Activated CD8-positive, alpha-beta T cell treated with anti-CD3 and anti-CD28 coated beads, Interleukin-2, amount 10 ng/mL, durations not matched to agents 7 days and 5 days (primary cell): ENCODE measurements at regions not wholly inside any gene's neighbourhood (a gene's known extent, or its start where the extent isn't known, plus 50 kb on each side); places are given as distances from the start of the nearest gene placed in this dataset.

ENCODE experiments used
- ATAC-seq: fragments of 150-1000 bp; cut with Tn5 transposase; one replicate; pipeline ENCODE4 v1.10.0; 2021; ENCODE audit warnings: moderate library complexity
- CTCF ChIA-PET: fragments of 350-600 bp; sonication (Branson Sonifier 250); formaldehyde crosslinking; loops from one replicate; lab custom pipeline; 2021; ENCODE audit warnings: antibody characterized with exemption; lab: Charles Lee
- POLR2A ChIA-PET: fragments of 350-600 bp; sonication (Branson Sonifier 250); formaldehyde crosslinking; loops from one replicate; lab custom pipeline; 2021; ENCODE audit warnings: antibody characterized with exemption; lab: Charles Lee
- DNase-seq: peaks from one replicate; pipeline ENCODE4 v3.0.0-alpha.2; 2020
- H3K27ac Mint-ChIP-seq: one replicate; pipeline ENCODE4 v1.8.0; 2021; ENCODE audit warnings: mild to moderate bottlenecking, mixed read lengths
- H3K27me3 Mint-ChIP-seq: one replicate; pipeline ENCODE4 v1.8.0; 2021; ENCODE audit warnings: low read depth, mixed read lengths
- H3K36me3 Mint-ChIP-seq: one replicate; pipeline ENCODE4 v1.8.0; 2021; ENCODE audit warnings: low read depth, mixed read lengths
- H3K4me1 Mint-ChIP-seq: one replicate; pipeline ENCODE4 v1.8.0; 2021; ENCODE audit warnings: low read depth, mixed read lengths
- H3K4me3 Mint-ChIP-seq: one replicate; pipeline ENCODE4 v1.8.0; 2021; ENCODE audit warnings: mild to moderate bottlenecking, mixed read lengths
- H3K9me3 Mint-ChIP-seq: one replicate; pipeline ENCODE4 v1.8.0; 2022; ENCODE audit warnings: mixed read lengths; ENCODE audit not compliant: insufficient read depth

DNA sequence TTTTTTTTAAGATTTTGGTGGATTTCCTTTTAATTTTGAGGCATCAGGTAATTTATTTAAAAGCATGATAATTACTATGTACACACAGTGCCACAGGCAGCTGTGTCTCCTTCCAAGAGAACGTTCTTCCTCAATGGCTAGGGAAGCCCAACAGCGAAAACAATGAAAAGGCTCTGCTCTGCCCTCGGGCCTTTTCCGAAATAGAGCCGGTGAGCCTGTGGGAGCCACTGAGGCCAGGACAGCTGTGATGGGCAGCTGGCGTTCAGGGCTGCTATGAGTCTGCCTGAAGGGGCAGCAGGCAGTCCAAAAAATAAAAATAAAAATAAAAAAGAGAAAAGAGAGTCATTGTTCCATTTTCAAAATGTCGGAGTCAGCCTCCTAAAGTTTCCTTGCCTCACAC, 443.8 kb downstream of the KIF16B start:
- Mint-ChIP-seq H3K4me3 (no peak overlapping the region), H3K4me1 (no peaks in the 10 kb centered on the region), H3K9me3 (no peaks in the 10 kb centered on the region), H3K36me3 (no peaks in the 10 kb centered on the region), H3K27me3 (no peaks in the 10 kb centered on the region), H3K27ac (no peak overlapping the region)
- ChIA-PET CTCF (no interaction called here), POLR2A (no interaction called here)
- ATAC-seq: no peak
- no peak for DNase-seq

DNA sequence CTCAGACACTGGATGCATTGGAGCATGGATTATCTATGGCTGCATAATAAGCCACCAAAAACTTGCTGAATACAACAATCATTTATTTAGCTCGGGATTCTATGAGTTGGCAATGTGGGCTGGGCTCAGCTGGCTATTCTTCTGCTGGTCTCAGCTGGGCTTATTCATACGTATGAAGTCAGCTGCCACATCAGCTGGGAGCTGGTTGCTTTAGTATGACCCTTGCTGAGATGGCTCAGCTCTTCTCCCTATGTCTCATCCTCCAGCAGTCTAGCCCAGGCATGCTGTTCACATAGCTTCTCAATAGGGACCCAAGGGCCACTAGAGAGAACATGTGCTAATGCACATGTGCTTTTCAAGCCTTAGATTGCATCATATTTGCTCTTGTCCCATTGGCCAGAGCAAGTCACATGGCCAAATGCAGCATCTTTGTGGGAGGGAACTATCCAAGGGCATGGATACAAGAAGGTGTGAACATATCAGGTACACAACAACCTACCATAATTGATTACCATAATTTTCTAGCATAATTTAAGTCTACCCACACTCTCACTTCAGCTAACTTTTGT, 444.6 kb downstream of the KIF16B start:
- ChIA-PET CTCF (no interaction called here), POLR2A (no interaction called here)
- Mint-ChIP-seq H3K9me3 (no peaks in the 10 kb centered on the region), H3K4me1 (no peaks in the 10 kb centered on the region), H3K4me3 (no peak overlapping the region), H3K27me3 (no peaks in the 10 kb centered on the region), H3K36me3 (no peaks in the 10 kb centered on the region), H3K27ac (no peak overlapping the region)
- DNase-seq (no peak), ATAC-seq (no peak)

DNA sequence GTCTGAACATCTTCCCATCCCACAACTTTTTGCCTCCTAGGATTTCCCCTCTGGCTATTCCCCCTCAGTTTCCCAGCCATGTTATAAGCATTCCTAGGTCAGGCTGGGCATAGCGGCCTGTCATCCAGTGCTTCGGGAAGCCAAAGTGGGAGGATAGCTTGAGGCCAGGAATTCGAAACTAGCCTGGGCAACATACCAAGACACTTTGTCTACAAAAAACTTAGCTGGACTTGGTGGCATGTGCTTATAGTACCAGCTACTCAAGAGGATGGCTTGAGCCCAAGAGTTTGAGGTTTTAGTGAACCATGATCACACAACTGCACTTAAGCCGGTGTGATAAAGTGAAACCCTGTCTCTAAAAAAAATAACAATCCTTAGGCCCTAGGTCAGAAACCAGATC, 447.4 kb downstream of the KIF16B start:
- Mint-ChIP-seq H3K9me3 (no peaks in the 10 kb centered on the region), H3K4me1 (no peaks in the 10 kb centered on the region), H3K36me3 (no peaks in the 10 kb centered on the region), H3K27me3 (no peaks in the 10 kb centered on the region), H3K4me3 (no peak overlapping the region), H3K27ac (no peak overlapping the region)
- ATAC-seq (no peak), DNase-seq (no peak)
- ChIA-PET POLR2A (no interaction called here), CTCF (no interaction called here)

DNA sequence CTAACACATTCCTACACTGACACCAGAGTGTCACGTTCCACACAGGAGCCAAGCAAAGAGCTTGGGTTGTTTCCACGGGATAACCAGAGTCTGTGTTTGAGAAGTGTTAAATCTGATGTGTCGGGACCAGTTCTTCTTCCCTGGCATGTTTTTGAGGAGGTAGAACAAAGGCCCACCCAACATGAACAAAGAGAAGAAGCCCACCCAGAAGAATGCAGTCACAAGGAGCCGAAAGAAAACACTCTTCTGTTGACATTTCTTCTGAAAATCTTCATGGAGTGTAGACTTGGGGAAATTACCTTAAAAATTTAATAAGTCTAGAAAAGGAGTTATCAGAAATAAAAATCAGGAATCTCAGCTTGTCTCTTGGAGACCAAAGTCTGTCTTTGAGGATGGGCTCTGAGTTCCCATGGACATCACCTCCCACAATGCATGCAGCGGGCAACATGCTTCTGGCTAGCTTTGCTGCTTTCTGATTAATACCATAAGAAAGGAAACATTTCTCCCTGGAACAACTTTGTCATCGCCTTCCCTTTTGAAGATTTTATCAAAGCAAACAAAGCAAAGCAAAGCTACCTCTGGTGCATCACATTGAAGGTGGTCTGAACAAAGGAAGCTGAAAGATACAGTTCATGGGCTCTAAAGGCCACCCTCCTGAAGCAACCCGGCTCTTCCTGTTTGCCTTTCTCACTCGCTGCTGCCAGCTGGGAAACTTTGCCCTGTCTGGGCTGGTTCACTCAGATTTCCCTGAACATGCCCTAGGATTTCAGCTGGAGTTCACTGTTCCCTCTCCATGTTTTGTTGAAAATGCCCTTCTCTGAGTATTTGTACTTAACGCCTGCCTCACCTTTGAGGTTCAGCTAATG, 448.1 kb downstream of the KIF16B start:
- Mint-ChIP-seq H3K27me3 (no peaks in the 10 kb centered on the region), H3K9me3 (peaks cover under 1% of the 10 kb centered on the region), H3K4me3 (no peak overlapping the region), H3K27ac (no peak overlapping the region), H3K36me3 (no peaks in the 10 kb centered on the region), H3K4me1 (no peaks in the 10 kb centered on the region)
- CTCF ChIA-PET: no interaction called here
- no peak for ATAC-seq
- POLR2A ChIA-PET: no interaction called here
- DNase-seq: no peak

DNA sequence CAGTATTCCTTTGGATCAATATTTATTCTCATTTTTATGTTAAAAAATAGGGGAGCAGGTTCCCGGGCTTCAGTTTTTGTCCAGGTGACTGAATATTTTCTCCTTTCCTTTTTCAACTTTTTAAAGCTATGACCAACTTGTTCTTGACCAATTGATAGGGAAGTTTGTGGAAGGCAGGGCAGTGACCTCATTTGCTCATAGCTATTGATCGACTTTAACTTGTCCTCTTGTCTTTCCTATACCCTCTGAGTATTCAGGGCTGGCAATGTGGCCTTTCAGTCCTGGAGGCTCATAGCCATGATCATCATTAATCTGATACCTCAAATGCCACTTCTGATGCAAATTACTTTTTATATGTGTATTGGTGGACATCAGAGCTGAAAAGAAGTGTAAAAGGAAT, 448.8 kb downstream of the KIF16B start:
- no peak overlapping the region for H3K4me3 Mint-ChIP-seq
- H3K27ac Mint-ChIP-seq: no peak overlapping the region
- ATAC-seq: no peak
- H3K4me1 Mint-ChIP-seq: no peaks in the 10 kb centered on the region
- DNase-seq: no peak
- peaks cover 4% of the 10 kb centered on the region for H3K9me3 Mint-ChIP-seq
- ChIA-PET POLR2A (no interaction called here), CTCF (no interaction called here)
- no peaks in the 10 kb centered on the region for H3K27me3 Mint-ChIP-seq
- H3K36me3 Mint-ChIP-seq: no peaks in the 10 kb centered on the region

DNA sequence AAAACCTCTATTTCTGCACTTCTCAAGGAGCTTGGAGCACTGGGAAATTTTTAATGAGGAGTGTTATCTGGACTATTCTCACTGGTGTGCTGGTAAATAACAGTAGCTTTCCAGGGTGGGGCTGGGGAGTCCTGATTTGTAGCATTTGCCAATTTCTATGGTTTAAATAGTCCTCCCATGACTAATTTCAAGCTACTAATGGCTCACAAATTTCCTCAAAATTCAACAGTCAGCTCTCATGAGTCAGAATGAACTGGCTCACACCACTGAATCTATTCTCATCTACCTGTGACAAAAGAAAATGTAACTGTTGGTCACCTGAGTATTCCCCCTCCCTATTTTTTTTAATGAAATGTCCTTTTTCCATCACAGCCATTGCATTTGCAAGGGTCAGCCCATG, 449.6 kb downstream of the KIF16B start:
- no peak overlapping the region for H3K27ac Mint-ChIP-seq
- H3K27me3 Mint-ChIP-seq: no peaks in the 10 kb centered on the region
- H3K4me3 Mint-ChIP-seq: no peak overlapping the region
- ATAC-seq (no peak), DNase-seq (no peak)
- no peaks in the 10 kb centered on the region for H3K36me3 Mint-ChIP-seq
- ChIA-PET CTCF (no interaction called here), POLR2A (no interaction called here)
- H3K9me3 Mint-ChIP-seq: peaks cover 4% of the 10 kb centered on the region
- no peaks in the 10 kb centered on the region for H3K4me1 Mint-ChIP-seq

DNA sequence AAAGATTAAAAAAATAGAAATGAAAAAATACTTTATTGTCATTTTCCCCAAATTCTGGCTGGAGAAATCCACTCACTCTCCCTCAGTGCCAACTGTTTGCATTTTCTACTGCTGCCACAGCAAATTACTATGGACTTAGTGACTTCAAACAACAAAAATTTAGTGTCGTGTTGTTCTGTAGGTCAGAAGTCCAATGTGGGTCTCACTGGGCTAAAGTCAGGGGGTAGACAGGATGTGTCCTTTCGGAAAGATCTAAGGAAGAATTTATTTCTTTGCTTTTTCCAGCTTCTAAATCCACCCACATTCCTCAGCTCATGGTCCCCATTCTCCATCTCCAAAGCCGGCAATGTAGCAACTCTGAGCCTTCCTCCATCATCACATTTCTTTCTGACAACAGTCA, 453.3 kb downstream of the KIF16B start:
- ChIA-PET CTCF (no interaction called here), POLR2A (no interaction called here)
- DNase-seq (no peak), ATAC-seq (no peak)
- Mint-ChIP-seq H3K4me3 (no peak overlapping the region), H3K27me3 (no peaks in the 10 kb centered on the region), H3K9me3 (peaks cover 4% of the 10 kb centered on the region), H3K4me1 (no peaks in the 10 kb centered on the region), H3K36me3 (no peaks in the 10 kb centered on the region), H3K27ac (no peak overlapping the region)

DNA sequence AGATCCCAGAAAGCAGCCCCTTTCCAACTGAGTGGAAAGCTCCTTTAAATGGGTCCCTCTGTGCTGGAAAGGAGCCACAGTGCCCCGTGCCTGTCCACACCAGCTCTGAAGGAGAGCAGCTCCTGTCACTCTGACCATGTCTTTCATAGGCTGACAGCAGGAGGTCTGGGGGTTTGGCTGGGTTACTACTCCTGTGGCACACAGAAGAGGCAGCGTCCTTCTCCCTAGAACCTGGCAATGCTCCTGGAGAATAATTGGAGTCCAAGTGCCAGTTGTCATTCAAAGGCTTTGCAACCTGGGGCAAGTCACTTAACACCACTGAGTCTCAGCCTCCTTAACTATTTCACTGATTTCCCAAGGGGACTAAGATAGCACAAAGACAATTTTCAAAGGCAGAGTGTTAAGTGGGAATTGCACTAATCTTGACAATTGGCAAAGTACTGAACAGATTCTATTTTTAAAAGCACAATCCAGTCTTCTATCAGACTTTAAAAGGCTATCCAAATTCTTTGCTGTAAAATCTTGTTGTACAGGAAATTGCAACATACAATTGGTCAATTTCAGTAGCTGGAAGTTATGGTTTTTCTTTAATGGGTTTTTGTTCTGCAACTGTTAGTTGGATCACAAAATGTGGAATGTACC, 457.2 kb downstream of the KIF16B start:
- no peaks in the 10 kb centered on the region for H3K27me3 Mint-ChIP-seq
- CTCF ChIA-PET: no interaction called here
- POLR2A ChIA-PET: no interaction called here
- H3K36me3 Mint-ChIP-seq: no peaks in the 10 kb centered on the region
- H3K4me1 Mint-ChIP-seq: no peaks in the 10 kb centered on the region
- no peak overlapping the region for H3K27ac Mint-ChIP-seq
- no peak overlapping the region for H3K4me3 Mint-ChIP-seq
- peaks cover 4% of the 10 kb centered on the region for H3K9me3 Mint-ChIP-seq
- ATAC-seq: no peak
- no peak for DNase-seq

DNA sequence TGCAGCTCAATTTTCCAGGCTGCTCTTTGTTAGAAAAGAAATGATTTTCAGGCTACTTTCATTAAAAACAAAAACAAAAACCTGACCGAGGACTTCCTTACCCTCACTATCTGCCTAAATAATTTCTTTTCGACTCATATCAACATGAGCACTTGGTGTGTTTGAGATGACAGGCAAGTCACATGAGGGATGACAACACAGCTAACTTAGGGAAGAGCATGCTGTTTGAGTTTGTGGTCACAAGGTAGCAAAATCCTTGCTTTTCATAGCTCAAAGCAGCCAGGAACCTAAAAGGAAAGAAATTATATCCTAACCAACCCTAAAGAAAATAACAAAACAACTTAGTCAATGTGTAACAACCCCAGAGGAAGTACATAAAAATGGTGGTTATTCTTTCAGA, 459.5 kb downstream of the KIF16B start:
- ChIA-PET CTCF (no interaction called here), POLR2A (no interaction called here)
- Mint-ChIP-seq H3K27ac (no peak overlapping the region), H3K9me3 (no peaks in the 10 kb centered on the region), H3K27me3 (no peaks in the 10 kb centered on the region), H3K4me1 (no peaks in the 10 kb centered on the region), H3K36me3 (no peaks in the 10 kb centered on the region), H3K4me3 (no peak overlapping the region)
- ATAC-seq (no peak), DNase-seq (no peak)

DNA sequence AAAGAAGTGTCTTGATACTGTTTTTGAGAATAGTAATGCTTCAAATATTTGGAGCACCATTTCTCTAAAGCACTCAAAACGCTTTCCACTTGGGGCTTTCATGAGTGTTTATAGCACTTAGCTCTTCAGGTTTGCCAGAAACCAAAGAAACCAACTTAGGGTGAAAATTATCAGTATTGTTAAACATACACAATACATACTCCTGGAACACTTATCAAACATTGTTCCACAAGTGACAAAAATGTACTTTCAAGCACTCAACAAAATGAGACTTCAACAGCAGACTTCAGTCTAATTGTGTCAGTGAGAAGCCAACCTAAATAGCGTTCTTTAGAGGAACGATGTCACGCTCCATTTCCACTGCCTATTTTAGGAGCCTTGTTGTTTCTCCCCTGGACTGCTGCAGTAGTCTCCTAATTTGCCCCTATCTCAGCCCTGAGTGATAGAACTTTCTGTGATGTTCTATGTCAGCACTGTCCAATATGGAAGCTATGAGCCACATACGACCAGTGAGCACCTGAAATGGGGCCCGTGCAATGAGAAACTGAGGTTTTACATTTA, 461.3 kb downstream of the KIF16B start:
- POLR2A ChIA-PET: no interaction called here

DNA sequence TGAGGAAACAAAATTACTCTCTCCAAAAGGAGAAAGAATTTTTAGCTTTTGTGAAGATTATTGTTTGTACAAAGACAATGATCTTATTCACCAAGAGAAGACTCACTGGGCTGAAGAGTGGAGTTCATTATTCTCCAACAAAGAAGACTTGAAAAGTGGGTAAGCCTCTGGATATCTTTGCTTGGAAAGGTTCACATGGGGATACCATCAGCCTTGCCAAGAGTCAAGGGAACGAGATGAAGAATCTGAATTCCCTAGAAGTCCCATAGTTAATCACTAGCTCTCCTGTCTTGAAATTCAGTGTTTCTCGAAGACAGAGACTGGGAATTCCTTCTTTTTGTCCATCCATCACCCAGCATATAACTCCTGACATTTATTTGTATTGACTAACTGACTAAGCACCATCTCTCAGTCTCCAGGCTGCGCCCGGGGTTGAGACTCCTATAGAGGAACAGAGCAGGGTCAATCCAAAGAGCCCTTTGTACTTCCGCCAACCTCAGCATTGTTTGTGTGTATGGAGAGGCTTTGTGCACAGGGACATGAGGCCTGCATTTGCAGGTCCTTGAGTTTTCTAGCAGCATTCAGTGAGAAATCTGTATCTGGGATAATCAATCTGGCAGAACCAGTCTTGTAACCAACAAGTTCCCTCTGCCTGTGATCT, 461.9 kb downstream of the KIF16B start:
- no peaks in the 10 kb centered on the region for H3K27me3 Mint-ChIP-seq
- POLR2A ChIA-PET: no interaction called here
- CTCF ChIA-PET: no interaction called here
- ATAC-seq (no peak), DNase-seq (no peak)
- H3K9me3 Mint-ChIP-seq: no peaks in the 10 kb centered on the region
- no peak overlapping the region for H3K4me3 Mint-ChIP-seq
- H3K4me1 Mint-ChIP-seq: no peaks in the 10 kb centered on the region
- H3K27ac Mint-ChIP-seq: no peak overlapping the region
- H3K36me3 Mint-ChIP-seq: no peaks in the 10 kb centered on the region

More for the DNA sequence above, 461.3 kb downstream of the KIF16B start:
- CTCF ChIA-PET: no interaction called here
- H3K9me3 Mint-ChIP-seq: no peaks in the 10 kb centered on the region
- ATAC-seq (no peak), DNase-seq (no peak)
- H3K4me1 Mint-ChIP-seq: no peaks in the 10 kb centered on the region
- no peak overlapping the region for H3K4me3 Mint-ChIP-seq
- H3K27me3 Mint-ChIP-seq: no peaks in the 10 kb centered on the region
- no peaks in the 10 kb centered on the region for H3K36me3 Mint-ChIP-seq
- no peak overlapping the region for H3K27ac Mint-ChIP-seq
